PC-9 (cell line): ENCODE measurements at regions not wholly inside any gene's neighbourhood (a gene's known extent, or its start where the extent isn't known, plus 50 kb on each side); places are given as distances from the start of the nearest gene placed in this dataset.

Experiments
- BruUV-seq: library from RNA; stranded (reverse); fragments of 400-500 nt; replicated peaks from 2 replicates; lab custom pipeline; 2021; lab: Mats Ljungman, UMichigan
- CTCF ChIA-PET: fragments of 300-600 bp; sonication (Branson Sonifier 250); formaldehyde crosslinking; loops from one replicate; lab custom pipeline; 2022; ENCODE audit warnings: antibody characterized with exemption; lab: Charles Lee
- POLR2A ChIA-PET: fragments of 300-600 bp; sonication (Branson Sonifier 250); formaldehyde crosslinking; loops from one replicate; lab custom pipeline; 2022; ENCODE audit warnings: antibody characterized with exemption; ENCODE audit not compliant: unreplicated experiment; lab: Charles Lee
- DNase-seq, 2 experiments: peaks; one replicate each; pipeline versions ENCODE4 v3.0.0 to v3.0.0-alpha.2; 2015 to 2022; ENCODE audit warnings: mixed read lengths in 1 of 2
- H2AFZ ChIP-seq: fragments of 200-600 bp; sonication (generic); 2 replicates; pipeline ENCODE4 v1.8.1; 2017; ENCODE audit warnings: antibody characterized with exemption
- H3F3A ChIP-seq: fragments of 200-600 bp; sonication (generic); 2 replicates; pipeline ENCODE4 v1.8.1; 2017; ENCODE audit warnings: antibody characterized with exemption, mild to moderate bottlenecking, low read depth; ENCODE audit not compliant: insufficient read depth
- H3K27ac ChIP-seq: fragments of 200-600 bp; sonication (generic); 2 replicates; pipeline ENCODE4 v1.6.1; 2016; ENCODE audit warnings: mixed run types
- H3K27me3 ChIP-seq: fragments of 200-600 bp; sonication (generic); 2 replicates; pipeline ENCODE4 v1.6.1; 2016; ENCODE audit warnings: low read depth, mixed run types; ENCODE audit not compliant: insufficient read depth
- H3K36me3 ChIP-seq: fragments of 200-600 bp; sonication (generic); 2 replicates; pipeline ENCODE4 v1.6.1; 2016; ENCODE audit warnings: low read depth, mixed run types
- H3K4me1 ChIP-seq: fragments of 200-600 bp; sonication (generic); replicated peaks from 2 replicates; pipeline ENCODE4 v1.6.1; 2016; ENCODE audit warnings: mixed run types; ENCODE audit not compliant: insufficient read depth
- H3K4me2 ChIP-seq: fragments of 200-600 bp; sonication (generic); 2 replicates; pipeline ENCODE4 v1.6.1; 2017; ENCODE audit warnings: mixed run types
- H3K4me3 ChIP-seq: fragments of 200-600 bp; sonication (generic); 2 replicates; pipeline ENCODE4 v1.6.1; 2016; ENCODE audit warnings: mixed run types
- H3K79me2 ChIP-seq: fragments of 200-600 bp; sonication (generic); 2 replicates; pipeline ENCODE4 v1.6.1; 2017; ENCODE audit warnings: low read depth, mixed run types
- H3K9me2 ChIP-seq: fragments of 200-600 bp; sonication (generic); 2 replicates; pipeline ENCODE4 v1.8.1; 2017; ENCODE audit warnings: mild to moderate bottlenecking; ENCODE audit not compliant: insufficient read depth
- H3K9me3 ChIP-seq: fragments of 200-600 bp; sonication (generic); 2 replicates; pipeline ENCODE4 v1.8.1; 2016; ENCODE audit warnings: low read depth; ENCODE audit not compliant: insufficient read depth
- H4K20me1 ChIP-seq: fragments of 200-600 bp; sonication (generic); 2 replicates; pipeline ENCODE4 v1.8.1; 2017; ENCODE audit not compliant: insufficient read depth
- EZH2 ChIP-seq: fragments of 200-600 bp; sonication (generic); IDR thresholded peaks from 2 replicates; pipeline ENCODE4 v1.8.0; 2017; ENCODE audit warnings: antibody characterized with exemption, low read depth
- intact Hi-C: fragments of 100-400 bp; cut with micrococcal nuclease; formaldehyde crosslinking; loops from one replicate; pipeline ENCODE4 v1.10.0; 2022; ENCODE audit not compliant: unreplicated experiment
- TF ChIP-seq, protein P1 (sequence below): fragments of 200-600 bp; sonication (generic); conservative IDR thresholded peaks from 2 replicates; pipeline ENCODE4 v1.6.1; 2017; ENCODE audit warnings: mixed run types, antibody characterized with exemption, mild to moderate bottlenecking, moderate library complexity

DNA sequence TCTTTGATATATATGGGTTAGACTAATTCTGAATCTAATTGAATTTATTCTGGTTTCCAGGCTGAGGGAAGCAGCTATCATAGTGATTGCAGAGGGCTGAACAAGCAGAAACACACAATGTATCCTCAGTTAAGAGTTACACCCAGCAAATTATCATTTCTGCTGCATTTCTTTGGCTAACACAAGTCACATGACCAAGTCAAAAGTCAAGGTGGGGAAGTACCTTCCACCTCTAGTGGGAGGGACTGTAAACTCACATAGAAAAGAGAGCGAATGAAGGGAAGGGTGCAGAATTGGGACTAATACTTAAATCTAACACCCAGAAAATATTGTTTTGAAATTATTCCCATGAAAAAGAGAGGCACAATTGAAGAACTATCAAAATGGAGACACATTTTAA lies 719.7 kb upstream of the MMS22L start:
- no peak overlapping the region for H3K4me3 ChIP-seq
- H3K4me1 ChIP-seq, result no peaks in the 10 kb centered on the region
- CTCF ChIA-PET, result no interaction called here
- no peak overlapping the region for H3K4me2 ChIP-seq
- no TSS peak for BruUV-seq
- no peaks in the 10 kb centered on the region for H3K79me2 ChIP-seq
- no peaks in the 10 kb centered on the region for H3K9me2 ChIP-seq
- DNase-seq, result no peak
- intact Hi-C loops, result no loop called here
- no peak overlapping the region for H3K27ac ChIP-seq
- TF ChIP-seq, protein P1, sequence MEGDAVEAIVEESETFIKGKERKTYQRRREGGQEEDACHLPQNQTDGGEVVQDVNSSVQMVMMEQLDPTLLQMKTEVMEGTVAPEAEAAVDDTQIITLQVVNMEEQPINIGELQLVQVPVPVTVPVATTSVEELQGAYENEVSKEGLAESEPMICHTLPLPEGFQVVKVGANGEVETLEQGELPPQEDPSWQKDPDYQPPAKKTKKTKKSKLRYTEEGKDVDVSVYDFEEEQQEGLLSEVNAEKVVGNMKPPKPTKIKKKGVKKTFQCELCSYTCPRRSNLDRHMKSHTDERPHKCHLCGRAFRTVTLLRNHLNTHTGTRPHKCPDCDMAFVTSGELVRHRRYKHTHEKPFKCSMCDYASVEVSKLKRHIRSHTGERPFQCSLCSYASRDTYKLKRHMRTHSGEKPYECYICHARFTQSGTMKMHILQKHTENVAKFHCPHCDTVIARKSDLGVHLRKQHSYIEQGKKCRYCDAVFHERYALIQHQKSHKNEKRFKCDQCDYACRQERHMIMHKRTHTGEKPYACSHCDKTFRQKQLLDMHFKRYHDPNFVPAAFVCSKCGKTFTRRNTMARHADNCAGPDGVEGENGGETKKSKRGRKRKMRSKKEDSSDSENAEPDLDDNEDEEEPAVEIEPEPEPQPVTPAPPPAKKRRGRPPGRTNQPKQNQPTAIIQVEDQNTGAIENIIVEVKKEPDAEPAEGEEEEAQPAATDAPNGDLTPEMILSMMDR, result no peak
- TF ChIP-seq EZH2, result no peak
- H2AFZ ChIP-seq, result no peak overlapping the region
- no peaks in the 10 kb centered on the region for H3K36me3 ChIP-seq
- POLR2A ChIA-PET, result no interaction called here
- no peaks in the 10 kb centered on the region for H3F3A ChIP-seq
- no peaks in the 10 kb centered on the region for H3K27me3 ChIP-seq
- H3K9me3 ChIP-seq, result no peaks in the 10 kb centered on the region
- H4K20me1 ChIP-seq, result no peaks in the 10 kb centered on the region

DNA sequence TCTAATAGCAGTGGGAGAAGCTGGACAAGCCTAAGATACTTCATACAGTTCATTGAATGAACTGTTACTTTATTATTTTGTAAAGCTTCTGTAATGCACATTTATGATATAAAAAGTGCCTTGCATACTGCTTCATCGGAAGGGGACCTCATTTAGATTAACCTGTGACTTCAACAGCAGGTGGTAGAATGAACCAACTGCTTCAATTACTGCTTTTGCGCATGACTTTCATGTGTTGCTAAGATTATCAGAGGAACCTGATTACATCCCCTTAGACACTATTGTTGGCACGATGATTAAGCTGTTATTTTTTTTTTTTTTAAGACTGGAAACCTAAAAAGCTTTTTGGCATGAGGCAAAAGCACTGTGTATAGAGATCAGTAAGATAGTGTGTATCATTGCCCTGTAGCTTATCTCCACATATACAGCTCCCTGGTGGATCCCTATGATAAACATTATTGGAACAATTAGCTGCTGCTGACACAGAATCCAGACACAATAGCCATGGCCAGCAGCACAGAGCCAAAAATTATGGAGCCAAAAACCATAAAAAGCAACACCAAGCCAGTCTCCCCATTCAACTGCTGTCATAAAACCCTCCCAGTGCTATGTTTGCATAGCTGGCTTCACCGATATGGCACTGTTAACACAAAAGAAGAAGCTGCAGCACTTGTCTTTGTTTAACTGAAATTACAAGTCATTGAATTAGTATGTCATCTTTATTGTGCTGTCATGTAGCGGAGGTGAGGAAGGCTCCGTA lies 731.6 kb upstream of the MMS22L start:
- no peaks in the 10 kb centered on the region for H3F3A ChIP-seq
- H3K27me3 ChIP-seq, result no peaks in the 10 kb centered on the region
- no peak for TF ChIP-seq EZH2
- TF ChIP-seq, protein P1, result no peak
- no peak overlapping the region for H3K27ac ChIP-seq
- intact Hi-C loops, result no loop called here
- H3K79me2 ChIP-seq, result no peaks in the 10 kb centered on the region
- CTCF ChIA-PET, result no interaction called here
- no peaks in the 10 kb centered on the region for H3K9me2 ChIP-seq
- no peak for DNase-seq
- H3K9me3 ChIP-seq, result no peaks in the 10 kb centered on the region
- no peak overlapping the region for H3K4me2 ChIP-seq
- H3K4me3 ChIP-seq, result no peak overlapping the region
- no peak overlapping the region for H2AFZ ChIP-seq
- H3K4me1 ChIP-seq, result no peaks in the 10 kb centered on the region
- POLR2A ChIA-PET, result no interaction called here
- no peaks in the 10 kb centered on the region for H3K36me3 ChIP-seq
- BruUV-seq, result no TSS peak
- H4K20me1 ChIP-seq, result no peaks in the 10 kb centered on the region

DNA sequence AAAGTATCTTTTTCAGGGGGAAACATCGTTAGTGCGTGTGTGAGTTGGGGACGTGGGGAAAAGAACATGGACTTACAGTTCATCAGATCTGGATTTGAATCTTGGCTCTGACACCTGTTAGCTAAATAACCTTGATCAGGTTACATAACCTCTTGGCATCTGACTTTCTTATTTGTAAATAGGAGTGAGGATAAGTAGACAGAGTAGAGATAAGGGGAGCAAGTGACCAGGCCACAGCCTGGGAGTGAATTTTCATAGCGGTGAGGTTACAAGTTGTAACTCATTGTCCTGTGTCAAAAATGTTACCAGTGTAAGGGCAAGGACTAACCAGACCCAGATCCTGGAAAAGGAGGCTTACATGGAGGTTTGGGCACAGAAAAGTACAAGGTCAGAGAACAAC lies 733.5 kb upstream of the MMS22L start:
- H3F3A ChIP-seq, result no peaks in the 10 kb centered on the region
- no peaks in the 10 kb centered on the region for H3K4me1 ChIP-seq
- DNase-seq, result no peak
- H3K36me3 ChIP-seq, result no peaks in the 10 kb centered on the region
- ChIA-PET CTCF (interaction anchor here (0.7 kb wide), 1 partner anchor 541 kb away, joined by 3 read pairs; no protein-coding TSS in a partner anchor), POLR2A (no interaction called here)
- no peaks in the 10 kb centered on the region for H3K79me2 ChIP-seq
- no peaks in the 10 kb centered on the region for H3K9me3 ChIP-seq
- no peak overlapping the region for H3K4me2 ChIP-seq
- H3K27me3 ChIP-seq, result no peaks in the 10 kb centered on the region
- H3K4me3 ChIP-seq, result no peak overlapping the region
- intact Hi-C loops, result no loop called here
- TF ChIP-seq, protein P1, result no peak
- no peak for TF ChIP-seq EZH2
- H2AFZ ChIP-seq, result no peak overlapping the region
- no TSS peak for BruUV-seq
- no peak overlapping the region for H3K27ac ChIP-seq
- H3K9me2 ChIP-seq, result no peaks in the 10 kb centered on the region
- H4K20me1 ChIP-seq, result no peaks in the 10 kb centered on the region
